K562 (cell line): ENCODE measurements at regions not wholly inside any gene's neighbourhood (a gene's known extent, or its start where the extent isn't known, plus 50 kb on each side); places are given as distances from the start of the nearest gene placed in this dataset.

ENCODE experiments used
- CREB1 ChIP-seq, 2 experiments: sonication (generic) in 1 of 2; formaldehyde crosslinking in 1 of 2; IDR thresholded peaks; 2 replicates each; pipeline versions ENCODE4 v1.6.1 to v1.8.0; 2012 to 2022; ENCODE audit warnings: inconsistent platforms in 1 of 2, mild to moderate bottlenecking in 1 of 2, missing genetic modification reagents in 1 of 2, moderate library complexity in 1 of 2
- CREBBP ChIP-seq: IDR thresholded peaks from one replicate; pipeline ENCODE4 v1.6.1; 2012; ENCODE audit warnings: low read depth, mild to moderate bottlenecking, control low read depth, inconsistent platforms, low read length
- FOS ChIP-seq: IDR thresholded peaks from 3 replicates; pipeline ENCODE4 v1.6.1; 2011; ENCODE audit not compliant: insufficient read length; ENCODE audit errors: extremely low read depth
- SIN3A ChIP-seq, 2 experiments: fragments of 150-350 bp in 1 of 2; IDR thresholded peaks; 2 replicates each; pipeline ENCODE4 v1.6.1; 2011 to 2016; ENCODE audit warnings: borderline replicate concordance in 2 of 2, low read depth in 2 of 2, low read length in 2 of 2, mild to moderate bottlenecking in 2 of 2, moderate library complexity in 2 of 2; ENCODE audit not compliant: control insufficient read depth in 1 of 2
- SP2 ChIP-seq: IDR thresholded peaks from 2 replicates; pipeline ENCODE4 v1.6.1; 2011; ENCODE audit warnings: mild to moderate bottlenecking, low read depth, low read length, moderate library complexity; ENCODE audit not compliant: poor library complexity, severe bottlenecking; ENCODE audit errors: extremely low read depth
- ZNF57 ChIP-seq: fragments of 450-650 bp; formaldehyde crosslinking; IDR thresholded peaks from 2 replicates; pipeline ENCODE4 v1.4.0; 2020; ENCODE audit warnings: mild to moderate bottlenecking, moderate library complexity
- ZNF644 ChIP-seq: fragments of 200-800 bp; sonication (Bioruptor generic); IDR thresholded peaks from 2 replicates; pipeline ENCODE4 v1.6.1; 2016; ENCODE audit warnings: low read depth, missing genetic modification characterization, missing compliant biosample characterization
- ZNF778 ChIP-seq: fragments of 450-650 bp; formaldehyde crosslinking; IDR thresholded peaks from 2 replicates; pipeline ENCODE4 v1.4.0; 2020; ENCODE audit warnings: mild to moderate bottlenecking, moderate library complexity
- ZNF830 ChIP-seq: fragments of 250-450 bp; sonication (Bioruptor Pico); IDR thresholded peaks from 2 replicates; pipeline ENCODE4 v1.5.0; 2021; ENCODE audit warnings: mild to moderate bottlenecking
- TF ChIP-seq, protein P1 (sequence below): fragments of 250-450 bp; sonication (Bioruptor Pico); IDR thresholded peaks from 2 replicates; pipeline ENCODE4 v1.5.0; 2021
- TF ChIP-seq, protein P2 (sequence below): sonication (generic); formaldehyde crosslinking; IDR thresholded peaks from 2 replicates; pipeline ENCODE4 v1.8.0; 2022; ENCODE audit warnings: mild to moderate bottlenecking, missing genetic modification reagents, borderline replicate concordance
- TF ChIP-seq, protein P3 (sequence below), 2 experiments: fragments of 450-650 bp; formaldehyde crosslinking in 1 of 2; IDR thresholded peaks; 2 replicates each; pipeline versions ENCODE4 v1.4.0 to v1.6.1; 2014 to 2020; ENCODE audit warnings: mild to moderate bottlenecking in 2 of 2, borderline replicate concordance in 1 of 2, low read depth in 1 of 2

DNA sequence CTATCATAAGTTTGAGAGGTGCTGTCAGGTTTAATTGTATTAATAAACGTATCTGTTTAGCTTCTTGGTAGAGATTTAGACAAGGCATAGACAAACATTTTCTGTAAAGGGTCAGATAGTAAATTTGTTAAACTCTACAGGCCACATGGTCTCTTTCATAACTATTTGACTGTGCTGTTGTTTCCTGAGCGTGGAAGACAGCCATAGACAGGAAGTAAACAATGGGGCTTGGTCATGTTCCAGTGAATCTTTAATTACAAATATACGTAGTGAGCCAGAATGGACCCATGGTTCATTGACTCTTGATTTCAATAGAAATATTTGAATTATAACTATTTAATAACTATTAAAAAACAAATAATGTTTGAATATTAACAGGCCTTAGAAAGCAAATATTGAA, 451.1 kb downstream of the SH2D4B start:
- TF ChIP-seq SIN3A (IDR thresholded peaks at IDR 0.05; ENCODE audit: borderline replicate concordance in 2 of 2, control insufficient read depth in 1 of 2, low read depth in 2 of 2, low read length in 2 of 2), result no peak
- no peak for TF ChIP-seq ZNF57
- TF ChIP-seq, protein P1, sequence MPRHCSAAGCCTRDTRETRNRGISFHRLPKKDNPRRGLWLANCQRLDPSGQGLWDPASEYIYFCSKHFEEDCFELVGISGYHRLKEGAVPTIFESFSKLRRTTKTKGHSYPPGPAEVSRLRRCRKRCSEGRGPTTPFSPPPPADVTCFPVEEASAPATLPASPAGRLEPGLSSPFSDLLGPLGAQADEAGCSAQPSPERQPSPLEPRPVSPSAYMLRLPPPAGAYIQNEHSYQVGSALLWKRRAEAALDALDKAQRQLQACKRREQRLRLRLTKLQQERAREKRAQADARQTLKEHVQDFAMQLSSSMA (CRISPR knock-in tag), result no peak
- no peak for TF ChIP-seq CREBBP
- TF ChIP-seq ZNF644 (tag), result no peak
- TF ChIP-seq SP2, result no peak
- TF ChIP-seq ZNF830 (CRISPR knock-in tag), result no peak
- TF ChIP-seq, protein P2, sequence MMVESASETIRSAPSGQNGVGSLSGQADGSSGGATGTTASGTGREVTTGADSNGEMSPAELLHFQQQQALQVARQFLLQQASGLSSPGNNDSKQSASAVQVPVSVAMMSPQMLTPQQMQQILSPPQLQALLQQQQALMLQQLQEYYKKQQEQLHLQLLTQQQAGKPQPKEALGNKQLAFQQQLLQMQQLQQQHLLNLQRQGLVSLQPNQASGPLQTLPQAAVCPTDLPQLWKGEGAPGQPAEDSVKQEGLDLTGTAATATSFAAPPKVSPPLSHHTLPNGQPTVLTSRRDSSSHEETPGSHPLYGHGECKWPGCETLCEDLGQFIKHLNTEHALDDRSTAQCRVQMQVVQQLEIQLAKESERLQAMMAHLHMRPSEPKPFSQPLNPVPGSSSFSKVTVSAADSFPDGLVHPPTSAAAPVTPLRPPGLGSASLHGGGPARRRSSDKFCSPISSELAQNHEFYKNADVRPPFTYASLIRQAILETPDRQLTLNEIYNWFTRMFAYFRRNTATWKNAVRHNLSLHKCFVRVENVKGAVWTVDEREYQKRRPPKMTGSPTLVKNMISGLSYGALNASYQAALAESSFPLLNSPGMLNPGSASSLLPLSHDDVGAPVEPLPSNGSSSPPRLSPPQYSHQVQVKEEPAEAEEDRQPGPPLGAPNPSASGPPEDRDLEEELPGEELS, result no peak
- TF ChIP-seq ZNF778, result no peak
- TF ChIP-seq CREB1 (IDR thresholded peaks at IDR 0.05), result no peak
- no peak for TF ChIP-seq CREB1 (CRISPR knock-in tag; IDR thresholded peaks at IDR 0.05)
- TF ChIP-seq FOS, result no peak
- TF ChIP-seq, protein P3, sequence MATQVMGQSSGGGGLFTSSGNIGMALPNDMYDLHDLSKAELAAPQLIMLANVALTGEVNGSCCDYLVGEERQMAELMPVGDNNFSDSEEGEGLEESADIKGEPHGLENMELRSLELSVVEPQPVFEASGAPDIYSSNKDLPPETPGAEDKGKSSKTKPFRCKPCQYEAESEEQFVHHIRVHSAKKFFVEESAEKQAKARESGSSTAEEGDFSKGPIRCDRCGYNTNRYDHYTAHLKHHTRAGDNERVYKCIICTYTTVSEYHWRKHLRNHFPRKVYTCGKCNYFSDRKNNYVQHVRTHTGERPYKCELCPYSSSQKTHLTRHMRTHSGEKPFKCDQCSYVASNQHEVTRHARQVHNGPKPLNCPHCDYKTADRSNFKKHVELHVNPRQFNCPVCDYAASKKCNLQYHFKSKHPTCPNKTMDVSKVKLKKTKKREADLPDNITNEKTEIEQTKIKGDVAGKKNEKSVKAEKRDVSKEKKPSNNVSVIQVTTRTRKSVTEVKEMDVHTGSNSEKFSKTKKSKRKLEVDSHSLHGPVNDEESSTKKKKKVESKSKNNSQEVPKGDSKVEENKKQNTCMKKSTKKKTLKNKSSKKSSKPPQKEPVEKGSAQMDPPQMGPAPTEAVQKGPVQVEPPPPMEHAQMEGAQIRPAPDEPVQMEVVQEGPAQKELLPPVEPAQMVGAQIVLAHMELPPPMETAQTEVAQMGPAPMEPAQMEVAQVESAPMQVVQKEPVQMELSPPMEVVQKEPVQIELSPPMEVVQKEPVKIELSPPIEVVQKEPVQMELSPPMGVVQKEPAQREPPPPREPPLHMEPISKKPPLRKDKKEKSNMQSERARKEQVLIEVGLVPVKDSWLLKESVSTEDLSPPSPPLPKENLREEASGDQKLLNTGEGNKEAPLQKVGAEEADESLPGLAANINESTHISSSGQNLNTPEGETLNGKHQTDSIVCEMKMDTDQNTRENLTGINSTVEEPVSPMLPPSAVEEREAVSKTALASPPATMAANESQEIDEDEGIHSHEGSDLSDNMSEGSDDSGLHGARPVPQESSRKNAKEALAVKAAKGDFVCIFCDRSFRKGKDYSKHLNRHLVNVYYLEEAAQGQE (IDR thresholded peaks at IDR 0.05; ENCODE audit: borderline replicate concordance), result no peak
- TF ChIP-seq, protein P3 (CRISPR knock-in tag; IDR thresholded peaks at IDR 0.05; ENCODE audit: low read depth), result no peak
